Fibroblast of lung (primary cell): ENCODE measurements at regions not wholly inside any gene's neighbourhood (a gene's known extent, or its start where the extent isn't known, plus 50 kb on each side); places are given as distances from the start of the nearest gene placed in this dataset.

Source experiments
- DNase-seq, 2 donors: peaks; one replicate each; pipeline versions ENCODE4 v3.0.0 to v3.0.0-alpha.2; 2010; ENCODE audit warnings: low read depth in 2 of 2
- H2AFZ ChIP-seq: 2 replicates; pipeline ENCODE4 v1.5.1; 2012; ENCODE audit warnings: low read length, control low read depth, inconsistent platforms
- H3K27ac ChIP-seq: 2 replicates; pipeline ENCODE4 v1.5.1; 2011; ENCODE audit warnings: low read length, control low read depth; ENCODE audit not compliant: insufficient read depth
- H3K27me3 ChIP-seq: 2 replicates; pipeline ENCODE4 v1.5.1; 2011; ENCODE audit warnings: mild to moderate bottlenecking, low read length; ENCODE audit not compliant: control insufficient read depth, insufficient read depth
- H3K36me3 ChIP-seq: 2 replicates; pipeline ENCODE4 v1.5.1; 2011; ENCODE audit warnings: low read length; ENCODE audit not compliant: control insufficient read depth, insufficient read depth
- H3K4me1 ChIP-seq: 2 replicates; pipeline ENCODE4 v1.5.1; 2011; ENCODE audit warnings: low read length; ENCODE audit not compliant: control insufficient read depth, insufficient read depth; ENCODE audit errors: extremely low read depth
- H3K4me2 ChIP-seq: 2 replicates; pipeline ENCODE4 v1.5.1; 2011; ENCODE audit warnings: low read length, control low read depth; ENCODE audit not compliant: insufficient read depth; ENCODE audit errors: extremely low read depth
- H3K4me3 ChIP-seq, 4 experiments: fragments of 200-600 bp in 1 of 4; sonication (generic) in 1 of 4; replicated peaks in 1 of 4; 2 replicates each; pipeline ENCODE4 v1.5.1; 2011 to 2016; ENCODE audit warnings: low read length in 4 of 4, low read depth in 3 of 4, mild to moderate bottlenecking in 3 of 4, control low read depth in 2 of 4, inconsistent platforms in 1 of 4, mixed read lengths in 1 of 4; ENCODE audit not compliant: insufficient read depth in 1 of 4; ENCODE audit errors: control extremely low read depth in 1 of 4
- H3K79me2 ChIP-seq: 2 replicates; pipeline ENCODE4 v1.5.1; 2012; ENCODE audit warnings: mild to moderate bottlenecking, low read length, inconsistent platforms; ENCODE audit not compliant: control insufficient read depth, insufficient read depth
- H3K9ac ChIP-seq: 2 replicates; pipeline ENCODE4 v1.5.1; 2011; ENCODE audit warnings: mild to moderate bottlenecking, low read length, control low read depth; ENCODE audit not compliant: insufficient read depth
- H3K9me3 ChIP-seq: 2 replicates; pipeline ENCODE4 v1.5.1; 2012; ENCODE audit warnings: low read depth, low read length; ENCODE audit not compliant: control insufficient read depth, insufficient read depth
- H4K20me1 ChIP-seq: 2 replicates; pipeline ENCODE4 v1.5.1; 2011; ENCODE audit warnings: low read length; ENCODE audit not compliant: control insufficient read depth, insufficient read depth; ENCODE audit errors: extremely low read depth
- EZH2 ChIP-seq: IDR thresholded peaks from 2 replicates; pipeline ENCODE4 v1.5.1; 2012; ENCODE audit warnings: low read length, control low read depth, mild to moderate bottlenecking; ENCODE audit errors: missing control alignments
- TF ChIP-seq, protein P1 (sequence below), 2 donors: IDR thresholded peaks in 1 of 2; conservative IDR thresholded peaks in 1 of 2; 1 replicate in 1 of 2; 2 replicates in 1 of 2; pipeline ENCODE4 v1.5.1; 2011 to 2012; ENCODE audit warnings: low read length in 2 of 2, control low read depth in 1 of 2, inconsistent platforms in 1 of 2, low read depth in 1 of 2, mild to moderate bottlenecking in 1 of 2

DNA sequence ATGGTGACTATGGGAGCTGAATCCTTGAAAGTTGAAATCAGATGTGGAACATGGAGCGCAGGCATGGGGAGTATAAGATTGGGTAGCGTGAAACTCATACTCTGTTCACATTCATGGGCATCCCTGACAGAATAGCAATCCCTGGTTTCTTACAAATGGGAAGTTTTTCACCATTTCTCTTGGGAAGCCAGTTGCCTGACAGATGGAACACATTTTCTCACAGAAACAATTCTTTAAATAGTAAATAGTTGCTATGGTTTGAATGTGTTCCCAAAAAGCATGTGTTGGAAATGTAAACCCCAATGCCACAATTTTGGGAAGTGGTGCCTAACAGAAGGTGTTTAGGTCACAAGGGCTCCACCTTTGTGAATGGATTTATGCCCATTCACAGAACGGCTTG, 262.8 kb upstream of the HS3ST5 start:
- Histone ChIP-seq H3K27me3 (no peaks in the 10 kb centered on the region), H3K79me2 (no peaks in the 10 kb centered on the region), H3K4me2 (no peak overlapping the region), H3K4me1 (no peaks in the 10 kb centered on the region), H3K36me3 (no peaks in the 10 kb centered on the region), H4K20me1 (no peaks in the 10 kb centered on the region), H3K27ac (no peak overlapping the region), H3K9me3 (no peaks in the 10 kb centered on the region), H3K4me3 (no peak overlapping the region), H3K9ac (no peak overlapping the region), H2AFZ (no peak overlapping the region)
- DNase-seq: no peak
- TF ChIP-seq, protein P1, sequence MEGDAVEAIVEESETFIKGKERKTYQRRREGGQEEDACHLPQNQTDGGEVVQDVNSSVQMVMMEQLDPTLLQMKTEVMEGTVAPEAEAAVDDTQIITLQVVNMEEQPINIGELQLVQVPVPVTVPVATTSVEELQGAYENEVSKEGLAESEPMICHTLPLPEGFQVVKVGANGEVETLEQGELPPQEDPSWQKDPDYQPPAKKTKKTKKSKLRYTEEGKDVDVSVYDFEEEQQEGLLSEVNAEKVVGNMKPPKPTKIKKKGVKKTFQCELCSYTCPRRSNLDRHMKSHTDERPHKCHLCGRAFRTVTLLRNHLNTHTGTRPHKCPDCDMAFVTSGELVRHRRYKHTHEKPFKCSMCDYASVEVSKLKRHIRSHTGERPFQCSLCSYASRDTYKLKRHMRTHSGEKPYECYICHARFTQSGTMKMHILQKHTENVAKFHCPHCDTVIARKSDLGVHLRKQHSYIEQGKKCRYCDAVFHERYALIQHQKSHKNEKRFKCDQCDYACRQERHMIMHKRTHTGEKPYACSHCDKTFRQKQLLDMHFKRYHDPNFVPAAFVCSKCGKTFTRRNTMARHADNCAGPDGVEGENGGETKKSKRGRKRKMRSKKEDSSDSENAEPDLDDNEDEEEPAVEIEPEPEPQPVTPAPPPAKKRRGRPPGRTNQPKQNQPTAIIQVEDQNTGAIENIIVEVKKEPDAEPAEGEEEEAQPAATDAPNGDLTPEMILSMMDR (conservative IDR thresholded peaks at IDR 0.05 in 1 of 2, IDR thresholded peaks at IDR 0.05 in 1 of 2; ENCODE audit: low read depth in 1 of 2, low read length in 2 of 2): no peak
- TF ChIP-seq EZH2: no peak

DNA sequence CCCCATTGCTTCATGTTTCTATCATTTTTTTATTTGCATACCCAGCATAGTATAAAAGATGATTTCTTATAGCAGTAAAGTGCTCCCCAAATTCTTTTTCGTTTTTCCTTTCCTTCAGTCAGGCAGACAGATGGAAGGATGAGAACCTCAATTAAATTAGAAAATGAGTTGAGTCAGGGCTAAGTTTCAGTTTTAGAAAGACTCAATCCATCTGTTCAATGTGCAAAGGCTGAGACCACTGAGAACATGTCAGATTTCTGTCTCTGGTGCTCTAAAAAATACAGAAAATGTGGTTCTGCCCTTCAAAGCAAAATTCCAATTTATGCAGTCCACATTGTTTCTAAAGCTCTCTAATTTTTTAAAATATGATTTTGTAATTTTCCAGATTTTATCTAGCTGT, 257.6 kb upstream of the HS3ST5 start:
- TF ChIP-seq, protein P1 (conservative IDR thresholded peaks at IDR 0.05 in 1 of 2, IDR thresholded peaks at IDR 0.05 in 1 of 2; ENCODE audit: low read depth in 1 of 2, low read length in 2 of 2): no peak
- no peak for TF ChIP-seq EZH2
- no peak overlapping the region for H3K4me3 ChIP-seq

DNA sequence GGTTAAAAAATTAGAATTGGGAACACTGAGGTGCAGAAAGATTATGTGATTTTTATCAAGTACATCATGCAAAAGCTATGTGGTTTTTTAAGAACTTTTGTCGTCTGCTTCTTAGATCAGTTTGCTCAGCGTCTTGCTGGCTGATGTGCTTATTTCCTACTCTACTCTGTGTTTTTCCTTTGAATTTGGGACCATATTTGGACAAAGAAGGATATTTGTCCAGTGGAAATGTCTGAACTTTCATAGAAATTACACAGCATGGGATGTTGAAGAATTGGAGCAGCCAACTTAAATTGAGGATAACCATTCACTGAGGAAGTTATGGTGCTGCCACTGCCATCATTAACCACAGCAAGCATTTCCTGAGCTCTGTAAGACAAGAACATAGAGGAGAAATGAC, 252.8 kb upstream of the HS3ST5 start:
- Histone ChIP-seq H3K9ac (no peak overlapping the region), H3K4me2 (no peak overlapping the region), H3K36me3 (no peaks in the 10 kb centered on the region), H3K4me1 (no peaks in the 10 kb centered on the region), H2AFZ (no peak overlapping the region), H3K9me3 (no peaks in the 10 kb centered on the region), H3K79me2 (no peaks in the 10 kb centered on the region), H4K20me1 (no peaks in the 10 kb centered on the region), H3K4me3 (no peak overlapping the region), H3K27me3 (no peaks in the 10 kb centered on the region), H3K27ac (no peak overlapping the region)
- DNase-seq: no peak
- TF ChIP-seq, protein P1 (conservative IDR thresholded peaks at IDR 0.05 in 1 of 2, IDR thresholded peaks at IDR 0.05 in 1 of 2; ENCODE audit: low read depth in 1 of 2, low read length in 2 of 2): no peak
- no peak for TF ChIP-seq EZH2

More for the DNA sequence above, 257.6 kb upstream of the HS3ST5 start:
- Histone ChIP-seq H3K79me2 (no peaks in the 10 kb centered on the region), H4K20me1 (no peaks in the 10 kb centered on the region), H3K9me3 (no peaks in the 10 kb centered on the region), H3K4me2 (no peak overlapping the region), H3K9ac (no peak overlapping the region), H3K36me3 (no peaks in the 10 kb centered on the region), H2AFZ (no peak overlapping the region), H3K27me3 (no peaks in the 10 kb centered on the region), H3K27ac (no peak overlapping the region), H3K4me1 (no peaks in the 10 kb centered on the region)
- no peak for DNase-seq
